ENCODE measurements at regions not wholly inside any gene's neighbourhood (a gene's known extent, or its start where the extent isn't known, plus 50 kb on each side); places are given as distances from the start of the nearest gene placed in this dataset.

- TF ChIP-seq POLR2AphosphoS5 (IDR thresholded peaks at IDR 0.05; ENCODE audit: low read depth, low read length): no peak
- TF ChIP-seq EZH2 (IDR thresholded peaks at IDR 0.05): no peak
- TF ChIP-seq CTCF (IDR thresholded peaks at IDR 0.05 in 2 of 3, conservative IDR thresholded peaks at IDR 0.05 in 1 of 3; ENCODE audit: borderline replicate concordance in 1 of 3, insufficient read depth in 1 of 3, low read depth in 2 of 3, low read length in 2 of 3): no peak
- no peak for TF ChIP-seq EZH2phosphoT487 (IDR thresholded peaks at IDR 0.05; ENCODE audit: borderline replicate concordance)
- TF ChIP-seq POLR2A (IDR thresholded peaks at IDR 0.05; ENCODE audit: borderline replicate concordance, extremely low read depth, insufficient read depth, insufficient read length): no peak
- TF ChIP-seq ZBTB33 (IDR thresholded peaks at IDR 0.05; ENCODE audit: extremely low read depth, insufficient replicate concordance, low read length): no peak
Observed at GRCh38 chr13:21777166-21777565, 106.3 kb downstream of the FGF9 start.

All from HCT116 (cell line).